Neural progenitor cell (in vitro differentiated cells): ENCODE measurements at regions not wholly inside any gene's neighbourhood (a gene's known extent, or its start where the extent isn't known, plus 50 kb on each side); places are given as distances from the start of the nearest gene placed in this dataset.

Source experiments
- EZH2 ChIP-seq: fragments of 200-600 bp; sonication (generic); IDR thresholded peaks from 2 replicates; pipeline ENCODE4 v1.6.1; 2017; ENCODE audit warnings: antibody characterized with exemption, mild to moderate bottlenecking, moderate library complexity
- EZH2phosphoT487 ChIP-seq: fragments of 200-600 bp; sonication (generic); IDR thresholded peaks from 2 replicates; pipeline ENCODE4 v1.6.1; 2017; ENCODE audit warnings: antibody characterized with exemption
- TF ChIP-seq, protein P1 (sequence below): fragments of 200-600 bp; sonication (generic); IDR thresholded peaks from 2 replicates; pipeline ENCODE4 v1.5.1; 2017; ENCODE audit warnings: antibody characterized with exemption, mild to moderate bottlenecking

- TF ChIP-seq, protein P1, sequence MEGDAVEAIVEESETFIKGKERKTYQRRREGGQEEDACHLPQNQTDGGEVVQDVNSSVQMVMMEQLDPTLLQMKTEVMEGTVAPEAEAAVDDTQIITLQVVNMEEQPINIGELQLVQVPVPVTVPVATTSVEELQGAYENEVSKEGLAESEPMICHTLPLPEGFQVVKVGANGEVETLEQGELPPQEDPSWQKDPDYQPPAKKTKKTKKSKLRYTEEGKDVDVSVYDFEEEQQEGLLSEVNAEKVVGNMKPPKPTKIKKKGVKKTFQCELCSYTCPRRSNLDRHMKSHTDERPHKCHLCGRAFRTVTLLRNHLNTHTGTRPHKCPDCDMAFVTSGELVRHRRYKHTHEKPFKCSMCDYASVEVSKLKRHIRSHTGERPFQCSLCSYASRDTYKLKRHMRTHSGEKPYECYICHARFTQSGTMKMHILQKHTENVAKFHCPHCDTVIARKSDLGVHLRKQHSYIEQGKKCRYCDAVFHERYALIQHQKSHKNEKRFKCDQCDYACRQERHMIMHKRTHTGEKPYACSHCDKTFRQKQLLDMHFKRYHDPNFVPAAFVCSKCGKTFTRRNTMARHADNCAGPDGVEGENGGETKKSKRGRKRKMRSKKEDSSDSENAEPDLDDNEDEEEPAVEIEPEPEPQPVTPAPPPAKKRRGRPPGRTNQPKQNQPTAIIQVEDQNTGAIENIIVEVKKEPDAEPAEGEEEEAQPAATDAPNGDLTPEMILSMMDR: no peak
- TF ChIP-seq EZH2: no peak
- no peak for TF ChIP-seq EZH2phosphoT487
Observed at GRCh38 chr4:58560736-58561135, 1450.6 kb upstream of the IGFBP7 start.
